CD4-positive, alpha-beta T cell (primary cell): ENCODE measurements at regions not wholly inside any gene's neighbourhood (a gene's known extent, or its start where the extent isn't known, plus 50 kb on each side); places are given as distances from the start of the nearest gene placed in this dataset.

ENCODE experiments used
- ATAC-seq: fragments of 200-7000 bp; cut with Tn5 transposase; one replicate; pipeline ENCODE4 v1.10.0; 2022; ENCODE audit warnings: mild to moderate bottlenecking; ENCODE audit not compliant: poor library complexity
- CTCF ChIA-PET: fragments of 350-600 bp; sonication (Branson Sonifier 250); formaldehyde crosslinking; loops from one replicate; lab custom pipeline; 2021; ENCODE audit warnings: antibody characterized with exemption, inconsistent platforms; lab: Charles Lee
- POLR2A ChIA-PET: fragments of 350-600 bp; sonication (Branson Sonifier 250); formaldehyde crosslinking; loops from one replicate; lab custom pipeline; 2021; ENCODE audit warnings: antibody characterized with exemption, inconsistent platforms; lab: Charles Lee
- DNase-seq, 14 experiments: peaks; one replicate each; pipeline ENCODE4 v3.0.0-alpha.2; 2013 to 2020; ENCODE audit warnings: mixed read lengths in 2 of 14
- H3K27ac ChIP-seq, 2 donors: one replicate each; pipeline versions ENCODE4 v1.5.1 to v1.7.0; 2013; ENCODE audit warnings: low read length in 2 of 2, low read depth in 1 of 2, mild to moderate bottlenecking in 1 of 2
- H3K27me3 ChIP-seq, 2 experiments: 1 replicate in 1 of 2; 2 replicates in 1 of 2; pipeline versions ENCODE4 v1.6.1 to v1.7.0; 2013; ENCODE audit warnings: low read length in 2 of 2, control low read depth in 1 of 2, mild to moderate bottlenecking in 1 of 2, moderate library complexity in 1 of 2; ENCODE audit not compliant: insufficient read depth in 2 of 2, control insufficient read depth in 1 of 2
- H3K36me3 ChIP-seq: one replicate; pipeline ENCODE4 v1.6.1; 2013; ENCODE audit warnings: low read length, control low read depth; ENCODE audit not compliant: insufficient read depth
- H3K4me1 ChIP-seq: one replicate; pipeline ENCODE4 v1.6.1; 2013; ENCODE audit warnings: low read length, control low read depth; ENCODE audit not compliant: insufficient read depth
- H3K4me3 ChIP-seq: one replicate; pipeline ENCODE4 v1.5.1; 2013; ENCODE audit warnings: mild to moderate bottlenecking, low read length, moderate library complexity
- H3K9me3 ChIP-seq, 2 experiments: 1 replicate in 1 of 2; 2 replicates in 1 of 2; pipeline versions ENCODE4 v1.6.1 to v1.7.0; 2013; ENCODE audit warnings: low read length in 2 of 2, mild to moderate bottlenecking in 2 of 2, control low read depth in 1 of 2, moderate library complexity in 1 of 2; ENCODE audit not compliant: control insufficient read depth in 1 of 2, insufficient read depth in 1 of 2
- H3K27ac Mint-ChIP-seq: one replicate; pipeline ENCODE4 v1.8.0; 2020; ENCODE audit warnings: mixed read lengths
- H3K27me3 Mint-ChIP-seq: one replicate; pipeline ENCODE4 v1.8.0; 2021; ENCODE audit warnings: mixed read lengths
- H3K36me3 Mint-ChIP-seq: one replicate; pipeline ENCODE4 v1.8.0; 2021; ENCODE audit warnings: low read depth, mixed read lengths
- H3K4me1 Mint-ChIP-seq: one replicate; pipeline ENCODE4 v1.8.0; 2021; ENCODE audit warnings: low read depth, mixed read lengths
- H3K4me3 Mint-ChIP-seq: one replicate; pipeline ENCODE4 v1.8.0; 2020; ENCODE audit warnings: mild to moderate bottlenecking, mixed read lengths
- H3K9me3 Mint-ChIP-seq: one replicate; pipeline ENCODE4 v1.8.0; 2020; ENCODE audit warnings: mixed read lengths
- CTCF ChIP-seq: fragments of 200-600 bp; IDR thresholded peaks from one replicate; pipeline ENCODE4 v1.8.0; 2022; ENCODE audit warnings: antibody characterized with exemption, mild to moderate bottlenecking
- intact Hi-C, 2 experiments: fragments of 100-400 bp; cut with DNase I in 1 of 2; cut with micrococcal nuclease in 1 of 2; formaldehyde crosslinking; loops; one replicate each; pipeline versions ENCODE4 v1.15.1 to v1.9.0; 2023 to 2025; cut with DNase I, micrococcal nuclease

- no peak overlapping the region for H3K27ac Mint-ChIP-seq
- intact Hi-C loops, result no loop called here
Measured at GRCh38 chr3:24890012-24890411, 395.4 kb upstream of the THRB start.

GRCh38 chr3:24899373-24899772 is 404.7 kb upstream of the THRB start:
- no peak overlapping the region for H3K4me3 ChIP-seq
- CTCF ChIA-PET, result no interaction called here
- TF ChIP-seq CTCF, result no peak
- peaks cover 0 to 3% of the 10 kb centered on the region in 2 experiments for H3K9me3 ChIP-seq
- no peaks in the 10 kb centered on the region for H3K36me3 Mint-ChIP-seq
- intact Hi-C loops, result no loop called here
- ATAC-seq (no peak), DNase-seq (no peak)
- no peaks in the 10 kb centered on the region for H3K4me1 Mint-ChIP-seq
- H3K4me1 ChIP-seq, result no peaks in the 10 kb centered on the region
- no peaks in the 10 kb centered on the region for H3K27me3 Mint-ChIP-seq
- POLR2A ChIA-PET, result no interaction called here
- H3K27ac Mint-ChIP-seq, result no peak overlapping the region
- no peaks in the 10 kb centered on the region for H3K27me3 ChIP-seq
- peaks cover 3% of the 10 kb centered on the region for H3K9me3 Mint-ChIP-seq
- H3K36me3 ChIP-seq, result no peaks in the 10 kb centered on the region
- H3K27ac ChIP-seq, result no peak overlapping the region
- no peak overlapping the region for H3K4me3 Mint-ChIP-seq

More at GRCh38 chr3:24890012-24890411, 395.4 kb upstream of the THRB start:
- no peak overlapping the region for H3K4me3 ChIP-seq
- H3K27ac ChIP-seq, result no peak overlapping the region
- H3K4me1 ChIP-seq, result no peaks in the 10 kb centered on the region
- Mint-ChIP-seq H3K9me3 (peaks cover 7% of the 10 kb centered on the region), H3K36me3 (no peaks in the 10 kb centered on the region), H3K27me3 (no peaks in the 10 kb centered on the region), H3K4me1 (no peaks in the 10 kb centered on the region), H3K4me3 (no peak overlapping the region)
- DNase-seq (no peak), ATAC-seq (no peak)
- no peaks in the 10 kb centered on the region for H3K36me3 ChIP-seq
- H3K27me3 ChIP-seq, result no peaks in the 10 kb centered on the region
- CTCF ChIA-PET, result no interaction called here
- no peak for TF ChIP-seq CTCF
- POLR2A ChIA-PET, result no interaction called here
- peaks cover 0 to 3% of the 10 kb centered on the region in 2 experiments for H3K9me3 ChIP-seq

GRCh38 chr3:24899901-24900603 is 405.4 kb upstream of the THRB start:
- no peaks in the 10 kb centered on the region for H3K27me3 ChIP-seq
- no peaks in the 10 kb centered on the region for H3K27me3 Mint-ChIP-seq
- ChIA-PET POLR2A (no interaction called here), CTCF (no interaction called here)
- no peak for TF ChIP-seq CTCF
- H3K36me3 Mint-ChIP-seq, result no peaks in the 10 kb centered on the region
- H3K36me3 ChIP-seq, result no peaks in the 10 kb centered on the region
- H3K9me3 Mint-ChIP-seq, result peaks cover 3% of the 10 kb centered on the region
- intact Hi-C loops, result no loop called here
- no peak overlapping the region for H3K4me3 Mint-ChIP-seq
- peaks cover 0 to 3% of the 10 kb centered on the region in 2 experiments for H3K9me3 ChIP-seq
- H3K4me1 Mint-ChIP-seq, result no peaks in the 10 kb centered on the region
- ATAC-seq, result no peak
- H3K4me1 ChIP-seq, result no peaks in the 10 kb centered on the region
- H3K4me3 ChIP-seq, result no peak overlapping the region
- H3K27ac ChIP-seq, result no peak overlapping the region
- no peak for DNase-seq
- no peak overlapping the region for H3K27ac Mint-ChIP-seq
